NCI-H748 (cell line): ENCODE measurements at regions not wholly inside any gene's neighbourhood (a gene's known extent, or its start where the extent isn't known, plus 50 kb on each side); places are given as distances from the start of the nearest gene placed in this dataset.
A peak's percentile ranks its signal among the peaks of the same experiment; 100 is the strongest.
"Not testable (repeated sequence)": the region's sequence is repeated elsewhere in the genome, so short reads cannot be mapped to it uniquely, and the experiment has no call there.

Source experiments
- DNase-seq: peaks from one replicate; lab custom pipeline; 2025; ENCODE audit not compliant: unreplicated experiment; lab: John Stamatoyannopoulos, UW

- no peak for DNase-seq
Measured at GRCh38 chr2:133871545-133872209, 303.4 kb upstream of the NCKAP5 start.

GRCh38 chr2:133878326-133878725, 310.1 kb upstream of the NCKAP5 start:
- no peak for DNase-seq

GRCh38 chr2:133879703-133880102, 311.4 kb upstream of the NCKAP5 start:
- no peak for DNase-seq

GRCh38 chr2:133882159-133882558, 313.9 kb upstream of the NCKAP5 start:
- DNase-seq: not testable (repeated sequence)

- DNase-seq: peak; percentile 23
Measured at GRCh38 chr2:133884739-133885381, 316.6 kb upstream of the NCKAP5 start.

- DNase-seq: no peak
Measured at GRCh38 chr2:133885847-133886246, 317.6 kb upstream of the NCKAP5 start.

- DNase-seq: peak; percentile 73
Measured at GRCh38 chr2:133886735-133887675, 318.7 kb upstream of the NCKAP5 start.

- no peak for DNase-seq
Measured at GRCh38 chr2:133887676-133888040, 319.4 kb upstream of the NCKAP5 start.

- DNase-seq: no peak
Measured at GRCh38 chr2:133888107-133888506, 319.8 kb upstream of the NCKAP5 start.

GRCh38 chr2:133888621-133889219, 320.5 kb upstream of the NCKAP5 start:
- no peak for DNase-seq

GRCh38 chr2:133892352-133892913, 324.2 kb upstream of the NCKAP5 start:
- no peak for DNase-seq

- DNase-seq: no peak
Measured at GRCh38 chr2:133894429-133894828, 326.2 kb upstream of the NCKAP5 start.

GRCh38 chr2:133897838-133898237, 329.6 kb upstream of the NCKAP5 start:
- DNase-seq: not testable (repeated sequence)

- DNase-seq: no peak
Measured at GRCh38 chr2:133900909-133901308, 332.6 kb upstream of the NCKAP5 start.

- no peak for DNase-seq
Measured at GRCh38 chr2:133906396-133906795, 338.1 kb upstream of the NCKAP5 start.

- DNase-seq: no peak
Measured at GRCh38 chr2:133906926-133907325, 338.7 kb upstream of the NCKAP5 start.

GRCh38 chr2:133908171-133908570, 339.9 kb upstream of the NCKAP5 start:
- DNase-seq: no peak

GRCh38 chr2:133918141-133918540, 335.7 kb upstream of the MGAT5 start:
- DNase-seq: no peak

- DNase-seq: no peak
Measured at GRCh38 chr2:133919285-133919684, 334.6 kb upstream of the MGAT5 start.

GRCh38 chr2:133927894-133928293, 326.0 kb upstream of the MGAT5 start:
- DNase-seq: no peak

- no peak for DNase-seq
Measured at GRCh38 chr2:133936096-133936495, 317.8 kb upstream of the MGAT5 start.
